BJ (cell line): ENCODE measurements at regions not wholly inside any gene's neighbourhood (a gene's known extent, or its start where the extent isn't known, plus 50 kb on each side); places are given as distances from the start of the nearest gene placed in this dataset.
"Not testable (repeated sequence)": the region's sequence is repeated elsewhere in the genome, so short reads cannot be mapped to it uniquely, and the experiment has no call there.

Experiments
- CTCF ChIA-PET: fragments of 350-600 bp; formaldehyde crosslinking; extraction: SDS; loops from one replicate; lab custom pipeline; 2021; ENCODE audit warnings: antibody characterized with exemption, inconsistent platforms; lab: Yijun Ruan, JAX
- POLR2A ChIA-PET: fragments of 300-600 bp; sonication (Branson Sonifier 250); formaldehyde crosslinking; extraction: SDS; loops from one replicate; lab custom pipeline; 2021; ENCODE audit warnings: antibody characterized with exemption; lab: Charles Lee
- DNase-seq: peaks from one replicate; pipeline ENCODE4 v3.0.0-alpha.2; 2011; ENCODE audit warnings: low read depth
- H3K27me3 ChIP-seq: 2 replicates; pipeline ENCODE4 v1.6.0; 2011; ENCODE audit warnings: low read length; ENCODE audit not compliant: control insufficient read depth, insufficient read depth
- H3K36me3 ChIP-seq: 2 replicates; pipeline ENCODE4 v1.5.1; 2011; ENCODE audit warnings: low read length; ENCODE audit not compliant: control insufficient read depth, insufficient read depth
- H3K4me3 ChIP-seq: 2 replicates; pipeline ENCODE4 v1.5.1; 2011; ENCODE audit warnings: low read depth, mild to moderate bottlenecking, control low read depth, low read length
- CTCF ChIP-seq: IDR thresholded peaks from 2 replicates; pipeline ENCODE4 v1.5.1; 2011; ENCODE audit warnings: low read depth, mild to moderate bottlenecking, control low read depth, inconsistent platforms, low read length, moderate library complexity; ENCODE audit not compliant: insufficient read depth

- Histone ChIP-seq H3K27me3 (no peaks in the 10 kb centered on the region), H3K4me3 (no peak overlapping the region), H3K36me3 (no peaks in the 10 kb centered on the region)
- POLR2A ChIA-PET: no interaction called here
- DNase-seq: no peak
- CTCF ChIA-PET: no interaction called here
- TF ChIP-seq CTCF: no peak
Observed at GRCh38 chr7:68785036-68785435, 813.2 kb upstream of the AUTS2 start.

GRCh38 chr7:68787566-68787965, 810.7 kb upstream of the AUTS2 start:
- DNase-seq: no peak
- ChIA-PET CTCF (no interaction called here), POLR2A (no interaction called here)
- Histone ChIP-seq H3K27me3 (no peaks in the 10 kb centered on the region), H3K36me3 (no peaks in the 10 kb centered on the region), H3K4me3 (no peak overlapping the region)
- TF ChIP-seq CTCF: no peak

GRCh38 chr7:68788529-68788928, 809.7 kb upstream of the AUTS2 start:
- H3K4me3 ChIP-seq, H3K27me3 ChIP-seq, POLR2A ChIA-PET, H3K36me3 ChIP-seq, DNase-seq: not testable (repeated sequence)
- CTCF ChIA-PET: interaction anchor here (0.6 kb wide), 1 partner anchor 95 kb away, joined by 3 read pairs; no protein-coding TSS in a partner anchor

- Histone ChIP-seq H3K36me3 (no peaks in the 10 kb centered on the region), H3K4me3 (no peak overlapping the region), H3K27me3 (no peaks in the 10 kb centered on the region)
- TF ChIP-seq CTCF: no peak
- DNase-seq: no peak
- POLR2A ChIA-PET: no interaction called here
- CTCF ChIA-PET: interaction anchor here (1.1 kb wide), 1 partner anchor 9 kb away, joined by 4 read pairs; no protein-coding TSS in a partner anchor
Observed at GRCh38 chr7:68789597-68789996, 808.7 kb upstream of the AUTS2 start.

GRCh38 chr7:68792351-68792750, 805.9 kb upstream of the AUTS2 start:
- ChIA-PET POLR2A (no interaction called here), CTCF (no interaction called here)
- Histone ChIP-seq H3K27me3 (no peaks in the 10 kb centered on the region), H3K36me3 (no peaks in the 10 kb centered on the region), H3K4me3 (no peak overlapping the region)
- no peak for TF ChIP-seq CTCF
- no peak for DNase-seq

GRCh38 chr7:68793513-68793912, 804.8 kb upstream of the AUTS2 start:
- no peaks in the 10 kb centered on the region for H3K27me3 ChIP-seq
- no peak for DNase-seq
- ChIA-PET CTCF (interaction anchor here (0.6 to 0.7 kb wide), 2 partner anchors 467 to 481 kb away, joined by 3 to 4 read pairs; no protein-coding TSS in a partner anchor), POLR2A (no interaction called here)
- no peaks in the 10 kb centered on the region for H3K36me3 ChIP-seq
- no peak for TF ChIP-seq CTCF
- no peak overlapping the region for H3K4me3 ChIP-seq
